Effector CD4-positive, alpha-beta T cell (primary cell): ENCODE measurements at regions not wholly inside any gene's neighbourhood (a gene's known extent, or its start where the extent isn't known, plus 50 kb on each side); places are given as distances from the start of the nearest gene placed in this dataset.

Experiments
- DNase-seq: peaks from one replicate; pipeline ENCODE4 v3.0.0-alpha.2; 2020

DNA sequence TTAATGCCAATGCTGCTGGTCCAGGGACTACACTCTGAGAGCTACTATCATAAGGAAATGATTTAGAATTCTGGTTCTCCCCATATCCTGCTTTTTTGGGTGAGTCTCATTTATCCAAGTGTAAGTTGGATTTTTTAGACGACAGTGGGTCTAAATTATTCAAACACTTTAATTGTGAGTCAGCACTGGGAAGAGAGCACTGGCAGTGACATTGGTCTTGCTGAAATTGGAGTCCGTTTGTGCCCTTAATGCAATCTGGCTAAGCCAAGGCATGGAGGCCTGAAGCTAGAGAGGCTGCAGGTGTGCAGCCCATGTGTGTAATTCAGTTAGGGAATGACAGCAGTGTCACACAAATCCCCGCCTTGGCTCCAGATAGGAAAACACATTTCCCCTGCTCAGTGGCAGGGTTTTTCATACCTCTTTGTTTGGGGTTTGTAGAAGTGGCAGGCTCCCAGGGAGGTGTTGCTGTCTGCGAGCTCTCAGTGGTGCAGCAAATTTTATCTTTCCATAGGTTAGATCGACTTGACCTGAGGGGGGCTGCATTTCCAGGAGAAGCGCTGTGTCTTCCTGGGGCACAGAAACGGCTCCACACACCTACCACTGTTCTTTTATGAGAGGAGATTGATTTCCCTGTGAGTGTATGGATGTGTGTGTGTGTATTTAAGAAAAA, 197.7 kb downstream of the CD47 start:
- no peak for DNase-seq

DNA sequence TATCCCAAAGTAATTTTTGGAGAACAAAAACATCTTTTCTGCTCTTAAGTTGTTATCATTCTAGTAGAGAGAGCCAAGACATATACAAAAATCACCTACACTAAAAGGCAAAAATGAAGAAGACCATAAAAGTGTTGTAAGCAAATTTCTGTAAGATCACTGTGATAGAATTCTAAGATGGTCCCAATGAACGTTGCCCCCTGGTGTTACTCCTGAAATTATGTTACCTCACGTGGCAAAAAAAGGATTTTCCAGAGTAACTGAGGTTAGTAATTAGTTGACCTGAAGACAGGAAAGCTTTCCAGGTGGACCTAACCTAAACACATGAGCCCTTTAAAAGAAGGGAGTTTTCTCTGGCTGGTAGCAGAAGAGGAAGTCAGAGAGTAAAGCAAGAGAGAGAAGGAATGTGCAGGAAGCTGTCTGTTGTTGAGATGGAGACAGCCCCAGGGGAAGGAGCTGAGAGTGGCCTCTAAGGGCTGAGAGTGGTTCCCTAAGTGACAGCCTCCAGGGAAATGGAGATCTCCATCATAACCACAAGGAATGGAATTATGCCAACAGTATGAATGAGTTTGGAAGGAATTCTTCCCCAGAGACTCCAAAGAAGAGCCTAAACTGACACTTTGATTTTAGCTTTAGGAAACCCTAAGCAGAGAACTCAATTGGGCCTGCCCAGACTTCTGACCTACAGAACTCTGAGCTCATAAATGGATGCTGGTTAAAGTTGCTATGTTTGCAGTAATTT, 205.9 kb downstream of the CD47 start:
- DNase-seq, result no peak

DNA sequence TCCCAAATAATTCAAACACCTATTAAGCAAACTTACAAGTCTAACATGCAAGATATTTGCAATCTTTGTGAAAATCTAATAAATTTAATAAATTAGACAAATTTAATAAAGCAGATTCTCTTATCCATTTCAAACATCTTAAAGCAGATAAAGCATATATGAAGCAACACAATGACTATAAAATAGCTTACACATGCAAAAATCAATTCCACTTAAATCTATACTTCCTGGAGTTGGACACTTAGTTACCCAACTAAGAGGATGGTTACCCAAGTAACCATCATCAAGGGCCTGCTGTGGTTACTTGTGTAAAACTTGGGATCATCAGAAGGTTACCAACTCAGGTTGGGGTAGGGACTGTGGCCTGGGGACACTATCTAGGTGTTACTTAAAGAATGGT, 206.8 kb downstream of the CD47 start:
- DNase-seq, result no peak

DNA sequence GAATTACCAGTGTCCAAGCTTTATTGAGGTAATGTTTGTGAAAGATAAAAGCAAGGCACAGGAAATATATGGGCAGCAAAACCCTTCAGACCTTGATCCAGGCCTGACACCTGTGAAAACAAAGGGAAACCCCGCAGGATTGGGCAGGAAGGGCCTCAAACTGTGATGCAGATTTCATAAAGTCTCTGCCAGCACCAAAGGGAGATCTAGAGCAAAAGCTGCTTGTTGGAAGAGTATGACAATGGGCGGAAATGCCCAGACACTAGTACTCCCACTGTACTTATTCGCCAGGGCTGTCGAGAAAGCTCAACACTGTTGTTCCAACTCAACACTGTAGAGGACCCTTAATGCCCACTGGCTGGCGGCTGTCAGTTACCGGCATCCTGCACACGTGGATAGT, 207.9 kb downstream of the CD47 start:
- DNase-seq, result no peak

DNA sequence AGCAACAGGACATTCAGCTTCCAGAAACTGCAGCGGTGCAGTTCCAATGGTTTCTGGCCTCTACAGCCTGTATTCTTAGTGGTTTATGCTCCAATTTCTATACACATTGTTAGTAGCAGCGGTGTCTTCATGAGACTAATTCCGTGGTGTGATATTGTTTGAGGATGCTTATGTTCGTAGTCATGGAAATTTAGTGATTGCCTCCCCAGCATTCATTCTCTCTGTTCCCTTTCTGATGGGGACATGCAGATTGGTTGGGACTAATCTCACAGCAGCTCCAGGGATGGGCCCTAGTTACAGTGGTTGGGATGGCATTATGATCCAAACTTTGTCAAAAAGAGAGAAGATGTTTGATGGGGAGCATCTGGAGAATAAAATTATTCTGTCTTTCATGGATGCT, 208.6 kb downstream of the CD47 start:
- DNase-seq, result no peak

DNA sequence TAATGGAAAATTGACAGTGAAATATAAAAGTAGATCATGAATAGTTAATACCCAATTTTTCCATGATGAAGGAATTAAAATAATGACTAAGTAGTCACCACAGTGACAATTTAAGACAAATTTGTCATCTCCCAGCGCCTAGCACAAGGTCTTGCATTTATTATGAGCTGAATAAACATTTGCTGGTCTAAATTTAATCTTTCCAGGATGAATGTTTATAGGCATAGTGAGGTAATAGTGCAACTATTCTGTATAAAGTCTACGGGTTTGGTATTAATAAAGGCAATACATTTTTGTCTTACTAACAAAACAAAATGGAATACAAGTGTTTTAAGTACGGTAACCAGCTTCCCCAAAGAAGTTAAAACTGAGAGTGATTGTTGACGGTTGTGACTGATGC, 209.3 kb downstream of the CD47 start:
- DNase-seq, result no peak

DNA sequence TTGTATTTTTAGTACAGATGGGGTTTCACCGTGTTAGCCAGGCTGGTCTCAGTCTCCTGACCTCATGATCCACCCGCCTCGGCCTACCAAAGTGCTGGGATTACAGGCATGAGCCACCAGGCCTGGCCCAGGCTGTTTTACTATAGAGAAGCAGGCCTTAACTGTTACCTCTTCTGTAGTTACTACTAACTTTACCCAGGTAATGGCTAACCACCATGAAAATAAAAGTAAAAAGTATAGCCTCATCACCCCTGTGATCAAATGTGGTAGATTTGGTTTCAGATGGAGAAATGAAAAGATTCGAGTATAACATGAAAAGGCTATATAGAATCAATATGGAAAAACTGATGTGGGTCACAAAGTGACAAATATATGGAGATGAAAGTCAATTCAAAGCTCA, 210.1 kb downstream of the CD47 start:
- no peak for DNase-seq

DNA sequence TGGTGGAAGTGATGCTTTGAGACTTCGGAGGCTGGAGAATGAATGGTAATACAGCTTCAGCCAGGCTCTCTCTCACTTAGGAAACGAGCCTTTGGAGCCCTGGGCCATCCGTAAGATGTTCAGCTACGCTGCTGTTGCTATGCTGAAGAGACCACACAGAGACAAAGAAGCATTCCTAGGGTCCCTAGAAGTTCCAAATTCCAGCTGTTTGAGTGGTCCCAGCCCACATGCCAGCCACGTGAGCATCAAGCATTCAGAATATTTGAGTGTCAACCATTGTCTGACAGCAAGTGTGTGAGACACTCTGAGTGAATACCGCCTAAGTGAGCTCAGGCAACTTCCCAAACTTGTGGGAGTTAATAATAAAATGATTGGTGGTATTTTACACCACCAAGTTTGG, 212.9 kb downstream of the CD47 start:
- DNase-seq, result no peak

DNA sequence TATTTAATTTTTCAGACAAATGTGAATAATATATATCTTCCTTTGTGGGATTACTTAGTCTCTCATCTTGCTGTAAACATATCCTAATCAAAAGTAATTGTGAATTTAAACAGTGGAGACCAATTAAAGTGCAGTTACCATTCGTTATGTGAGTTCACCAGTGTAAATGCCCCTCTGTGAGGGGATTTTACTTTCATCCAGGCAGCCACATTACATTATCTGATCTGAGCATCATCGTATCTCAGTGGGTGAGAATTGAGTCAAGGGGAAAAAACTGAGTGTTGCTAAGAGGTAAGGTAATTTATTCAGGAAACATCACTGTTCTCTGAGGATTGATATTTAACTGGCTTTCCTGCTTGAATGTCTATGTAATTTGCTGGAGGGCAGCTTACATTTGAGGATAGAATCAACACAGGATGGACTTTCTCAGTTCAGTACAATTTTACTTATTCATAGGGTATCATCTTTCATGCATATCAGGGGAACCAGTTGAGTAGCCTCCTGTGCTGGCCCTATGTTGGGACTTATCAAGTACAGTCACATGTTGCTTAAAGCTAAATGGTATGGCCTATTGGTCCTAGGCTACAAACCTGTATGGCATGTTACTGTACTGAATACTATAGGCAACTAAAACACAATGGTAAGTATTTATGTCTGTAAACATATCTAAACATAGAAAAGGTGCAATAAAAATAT, 219.7 kb downstream of the CD47 start:
- no peak for DNase-seq

DNA sequence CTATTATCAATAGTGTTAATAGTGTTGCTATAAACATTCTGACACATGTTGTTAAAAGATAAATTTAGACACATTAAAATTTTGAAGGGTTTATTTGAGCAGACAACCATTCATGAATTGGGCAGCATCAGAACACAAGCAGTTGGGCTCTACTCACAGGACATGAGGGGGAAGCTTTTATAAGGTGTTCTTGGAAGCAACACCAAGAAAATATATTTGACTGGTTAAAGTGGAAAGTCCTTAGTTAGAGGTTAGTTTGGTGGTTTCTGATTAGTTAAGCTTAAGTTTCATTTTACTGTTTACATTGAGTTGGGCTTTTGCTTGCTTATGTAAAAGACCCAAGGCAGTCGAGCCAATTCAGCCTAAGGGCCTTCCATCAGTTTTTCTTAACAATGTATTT, 220.7 kb downstream of the CD47 start:
- DNase-seq, result no peak

DNA sequence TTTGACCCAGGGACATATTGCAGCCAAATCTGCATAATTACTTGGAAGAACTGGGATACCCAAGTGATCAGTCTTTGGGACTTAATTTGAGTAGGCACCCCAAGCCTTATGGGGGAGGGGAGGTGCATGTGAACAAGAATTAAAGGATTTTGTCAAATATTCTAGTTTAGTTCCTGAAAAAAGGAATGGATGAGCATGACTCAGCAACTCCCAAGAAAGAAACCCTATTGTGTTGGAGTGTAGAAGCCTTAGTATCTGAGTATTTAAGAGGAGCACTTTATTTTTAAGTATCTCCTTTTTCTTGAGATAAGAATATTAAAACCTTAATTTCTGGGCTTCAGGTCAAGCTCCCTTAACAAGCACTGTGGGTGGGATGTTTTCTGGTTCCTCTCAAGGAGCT, 222.4 kb downstream of the CD47 start:
- no peak for DNase-seq

DNA sequence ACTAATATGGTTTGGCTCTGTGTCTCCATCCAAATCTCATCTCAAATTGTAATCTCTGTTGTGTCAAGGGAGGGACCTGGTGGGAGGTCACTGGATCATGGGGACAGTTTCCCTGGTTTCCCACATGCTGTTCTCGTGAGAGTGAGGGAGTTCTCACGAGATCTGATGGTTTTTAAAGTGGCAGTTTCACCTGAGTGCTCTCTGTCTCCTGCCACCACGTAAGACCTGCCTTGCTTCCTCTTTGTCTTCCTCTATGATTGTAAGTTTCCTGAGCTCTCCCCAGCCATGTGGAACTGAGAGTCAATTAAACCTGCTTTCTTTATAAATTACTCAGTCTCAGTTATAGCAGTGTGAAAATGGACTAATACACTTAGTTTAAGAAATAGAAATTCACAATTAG, 228.9 kb downstream of the CD47 start:
- no peak for DNase-seq

DNA sequence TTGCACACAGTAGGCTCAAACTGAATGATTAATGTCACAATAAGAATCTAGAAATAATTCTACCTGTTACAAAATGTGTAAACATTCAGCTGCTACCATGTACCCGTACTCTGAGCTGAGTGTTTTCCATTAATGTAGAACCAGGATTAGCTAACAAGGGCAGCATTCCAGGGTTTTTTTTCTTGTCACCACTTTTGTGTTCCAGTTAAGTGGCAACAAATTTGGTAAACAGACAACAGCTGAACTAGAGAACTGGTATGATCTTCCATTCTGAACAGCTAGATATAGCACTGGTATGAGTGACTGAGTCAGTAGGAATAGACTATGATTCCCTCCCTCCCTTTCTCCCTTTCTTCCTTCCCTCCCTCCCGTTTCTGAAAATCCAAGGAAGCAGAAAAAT, 229.4 kb downstream of the CD47 start:
- no peak for DNase-seq
